OCI-LY7 (cell line): ENCODE measurements at regions not wholly inside any gene's neighbourhood (a gene's known extent, or its start where the extent isn't known, plus 50 kb on each side); places are given as distances from the start of the nearest gene placed in this dataset.

ENCODE experiments used
- BruUV-seq: library from RNA; stranded (reverse); fragments of 400-500 nt; replicated peaks from 2 replicates; lab custom pipeline; 2021; lab: Mats Ljungman, UMichigan
- CTCF ChIA-PET: fragments of 300-600 bp; sonication (Branson Sonifier 250); formaldehyde crosslinking; loops from one replicate; lab custom pipeline; 2022; ENCODE audit warnings: antibody characterized with exemption; ENCODE audit not compliant: unreplicated experiment; lab: Charles Lee
- POLR2A ChIA-PET: fragments of 300-600 bp; sonication (Branson Sonifier 250); formaldehyde crosslinking; loops from one replicate; lab custom pipeline; 2022; ENCODE audit warnings: antibody characterized with exemption; lab: Charles Lee
- DNase-seq: peaks from one replicate; pipeline ENCODE4 v3.0.0-alpha.2; 2015; ENCODE audit warnings: low spot score
- H2AFZ ChIP-seq: fragments of 200-600 bp; sonication (generic), shearing (Covaris generic); 2 replicates; pipeline ENCODE4 v1.6.1; 2014; ENCODE audit warnings: mild to moderate bottlenecking, antibody characterized with exemption, low read length, moderate library complexity
- H3K27ac ChIP-seq: fragments of 200-600 bp; sonication (generic); 2 replicates; pipeline ENCODE4 v1.5.1; 2014; ENCODE audit warnings: mixed run types, low read depth, mild to moderate bottlenecking, moderate library complexity, low read length, inconsistent platforms; ENCODE audit not compliant: poor library complexity, severe bottlenecking
- H3K36me3 ChIP-seq: fragments of 200-600 bp; sonication (generic); 2 replicates; pipeline ENCODE4 v1.6.1; 2014; ENCODE audit warnings: mild to moderate bottlenecking, antibody characterized with exemption, low read length, moderate library complexity, mixed read lengths; ENCODE audit not compliant: insufficient read depth
- H3K4me1 ChIP-seq: fragments of 200-600 bp; sonication (generic); 2 replicates; pipeline ENCODE4 v1.5.1; 2014; ENCODE audit warnings: mild to moderate bottlenecking, low read length; ENCODE audit not compliant: insufficient read depth, poor library complexity, severe bottlenecking
- H3K4me2 ChIP-seq: fragments of 200-600 bp; sonication (generic); 2 replicates; pipeline ENCODE4 v1.6.1; 2014; ENCODE audit warnings: mild to moderate bottlenecking, low read length
- H3K4me3 ChIP-seq: fragments of 200-600 bp; sonication (generic); 2 replicates; pipeline ENCODE4 v1.5.1; 2014; ENCODE audit warnings: mild to moderate bottlenecking, low read depth, low read length; ENCODE audit not compliant: poor library complexity, severe bottlenecking
- H3K79me2 ChIP-seq: fragments of 200-600 bp; sonication (generic); 2 replicates; pipeline ENCODE4 v1.6.1; 2016; ENCODE audit warnings: low read depth, mild to moderate bottlenecking, low read length, moderate library complexity, mixed read lengths; ENCODE audit not compliant: insufficient read depth
- H3K9me2 ChIP-seq: fragments of 200-600 bp; sonication (generic); 2 replicates; pipeline ENCODE4 v1.6.1; 2016; ENCODE audit warnings: mild to moderate bottlenecking, low read length, mixed read lengths; ENCODE audit not compliant: insufficient read depth
- H3K9me3 ChIP-seq: fragments of 200-600 bp; sonication (generic); 2 replicates; pipeline ENCODE4 v1.6.1; 2014; ENCODE audit warnings: mild to moderate bottlenecking, mixed run types, low read length, mixed read lengths
- H4K20me1 ChIP-seq: fragments of 200-600 bp; sonication (generic); 2 replicates; pipeline ENCODE4 v1.6.1; 2014; ENCODE audit warnings: mild to moderate bottlenecking, antibody characterized with exemption, low read length, moderate library complexity, mixed read lengths; ENCODE audit not compliant: insufficient read depth
- CTCF ChIP-seq: fragments of 200-600 bp; sonication (generic); conservative IDR thresholded peaks from 2 replicates; pipeline ENCODE4 v1.5.1; 2014; ENCODE audit warnings: mild to moderate bottlenecking, antibody characterized with exemption, low read length, moderate library complexity, mixed read lengths
- EZH2phosphoT487 ChIP-seq: fragments of 200-600 bp; sonication (generic); IDR thresholded peaks from 2 replicates; pipeline ENCODE4 v1.6.1; 2018; ENCODE audit warnings: low read depth, borderline replicate concordance, mild to moderate bottlenecking, mixed run types, antibody characterized with exemption, low read length, moderate library complexity, mixed read lengths
- intact Hi-C: fragments of 100-400 bp; cut with micrococcal nuclease; formaldehyde crosslinking; loops from one replicate; pipeline ENCODE4 v1.10.0; 2022; ENCODE audit not compliant: unreplicated experiment

GRCh38 chr2:21543630-21544029 lies 419.9 kb downstream of the TDRD15 start:
- TF ChIP-seq CTCF: no peak
- TF ChIP-seq EZH2phosphoT487: no peak
- POLR2A ChIA-PET: no interaction called here
- BruUV-seq: no TSS peak

GRCh38 chr2:21544392-21544791 lies 420.6 kb downstream of the TDRD15 start:
- H3K4me3 ChIP-seq: no peak overlapping the region
- no peaks in the 10 kb centered on the region for H3K4me1 ChIP-seq
- H3K4me2 ChIP-seq: no peak overlapping the region
- H4K20me1 ChIP-seq: no peaks in the 10 kb centered on the region
- CTCF ChIA-PET: no interaction called here
- no peak overlapping the region for H2AFZ ChIP-seq
- POLR2A ChIA-PET: no interaction called here
- intact Hi-C loops: no loop called here
- no peak overlapping the region for H3K27ac ChIP-seq
- no peak for DNase-seq
- H3K79me2 ChIP-seq: no peaks in the 10 kb centered on the region
- no TSS peak for BruUV-seq
- H3K36me3 ChIP-seq: no peaks in the 10 kb centered on the region
- H3K9me2 ChIP-seq: no peaks in the 10 kb centered on the region
- H3K9me3 ChIP-seq: no peaks in the 10 kb centered on the region
- TF ChIP-seq EZH2phosphoT487 (no peak), CTCF (no peak)

More at GRCh38 chr2:21543630-21544029, 419.9 kb downstream of the TDRD15 start:
- H3K36me3 ChIP-seq: no peaks in the 10 kb centered on the region
- no peak overlapping the region for H3K4me2 ChIP-seq
- intact Hi-C loops: no loop called here
- no peak for DNase-seq
- H3K9me3 ChIP-seq: no peaks in the 10 kb centered on the region
- no peak overlapping the region for H3K27ac ChIP-seq
- H4K20me1 ChIP-seq: no peaks in the 10 kb centered on the region
- H3K9me2 ChIP-seq: no peaks in the 10 kb centered on the region
- H2AFZ ChIP-seq: no peak overlapping the region
- H3K4me3 ChIP-seq: no peak overlapping the region
- CTCF ChIA-PET: no interaction called here
- no peaks in the 10 kb centered on the region for H3K4me1 ChIP-seq
- H3K79me2 ChIP-seq: no peaks in the 10 kb centered on the region

- DNase-seq: no peak
- ChIA-PET POLR2A (no interaction called here), CTCF (no interaction called here)
- H3K79me2 ChIP-seq: no peaks in the 10 kb centered on the region
- no peak overlapping the region for H3K4me3 ChIP-seq
- no peak overlapping the region for H2AFZ ChIP-seq
- H3K27ac ChIP-seq: no peak overlapping the region
- BruUV-seq: no TSS peak
- no peaks in the 10 kb centered on the region for H3K9me2 ChIP-seq
- no peaks in the 10 kb centered on the region for H3K36me3 ChIP-seq
- TF ChIP-seq CTCF (no peak), EZH2phosphoT487 (no peak)
- H3K9me3 ChIP-seq: no peaks in the 10 kb centered on the region
- H3K4me2 ChIP-seq: no peak overlapping the region
- no peaks in the 10 kb centered on the region for H3K4me1 ChIP-seq
- intact Hi-C loops: no loop called here
- no peaks in the 10 kb centered on the region for H4K20me1 ChIP-seq
Measured at GRCh38 chr2:21552981-21553380, 429.2 kb downstream of the TDRD15 start.
